Endodermal cell (in vitro differentiated cells): ENCODE measurements at regions not wholly inside any gene's neighbourhood (a gene's known extent, or its start where the extent isn't known, plus 50 kb on each side); places are given as distances from the start of the nearest gene placed in this dataset.

Experiments used
- DNase-seq: peaks from one replicate; pipeline ENCODE4 v3.0.0-alpha.2; 2017
- H3K27ac ChIP-seq: 2 replicates; pipeline ENCODE4 v1.5.1; 2013; ENCODE audit warnings: mild to moderate bottlenecking, low read depth, low read length, moderate library complexity
- H3K27me3 ChIP-seq: 2 replicates; pipeline ENCODE4 v1.6.1; 2013; ENCODE audit warnings: mild to moderate bottlenecking, low read length, moderate library complexity; ENCODE audit not compliant: insufficient read depth, control insufficient read depth, poor library complexity, severe bottlenecking
- H3K36me3 ChIP-seq: 2 replicates; pipeline ENCODE4 v1.7.0; 2013; ENCODE audit warnings: mild to moderate bottlenecking, low read length, moderate library complexity; ENCODE audit not compliant: control insufficient read depth, insufficient read depth
- H3K4me1 ChIP-seq: one replicate; pipeline ENCODE4 v1.7.0; 2013; ENCODE audit warnings: low read length; ENCODE audit not compliant: control insufficient read depth, insufficient read depth
- H3K4me3 ChIP-seq: 2 replicates; pipeline ENCODE4 v1.5.1; 2013; ENCODE audit warnings: mild to moderate bottlenecking, low read length, moderate library complexity
- H3K9ac ChIP-seq: 2 replicates; pipeline ENCODE4 v1.6.1; 2013; ENCODE audit warnings: mild to moderate bottlenecking, low read length, moderate library complexity; ENCODE audit not compliant: poor library complexity, severe bottlenecking; ENCODE audit errors: extremely low read depth
- H3K9me3 ChIP-seq: 2 replicates; pipeline ENCODE4 v1.6.1; 2013; ENCODE audit warnings: mild to moderate bottlenecking, low read length, moderate library complexity; ENCODE audit not compliant: control insufficient read depth
- H3K27ac Mint-ChIP-seq: 2 replicates; pipeline ENCODE4 v1.8.0; 2020; ENCODE audit warnings: mixed read lengths
- H3K27me3 Mint-ChIP-seq: 2 replicates; pipeline ENCODE4 v1.8.0; 2021; ENCODE audit warnings: mild to moderate bottlenecking, mixed read lengths; ENCODE audit not compliant: insufficient read depth
- H3K36me3 Mint-ChIP-seq: 2 replicates; pipeline ENCODE4 v1.8.0; 2020; ENCODE audit warnings: low read depth, mixed read lengths
- H3K4me1 Mint-ChIP-seq: 2 replicates; pipeline ENCODE4 v1.8.0; 2020; ENCODE audit warnings: mixed read lengths
- H3K4me3 Mint-ChIP-seq: 2 replicates; pipeline ENCODE4 v1.8.0; 2020; ENCODE audit warnings: mild to moderate bottlenecking, moderate library complexity, mixed read lengths
- H3K9me3 Mint-ChIP-seq: 2 replicates; pipeline ENCODE4 v1.8.0; 2020; ENCODE audit warnings: mild to moderate bottlenecking, mixed read lengths
- CTCF ChIP-seq: fragments of 200-600 bp; sonication (generic); conservative IDR thresholded peaks from 2 replicates; pipeline ENCODE4 v1.5.0; 2021; ENCODE audit warnings: antibody characterized with exemption, mild to moderate bottlenecking
- WGBS, 2 experiments: methylation state at CpG; one replicate each; pipeline versions ENCODE4 v1.1.5 to v1.1.7; 2013; ENCODE audit warnings: missing lambda C conversion rate in 2 of 2, mixed read lengths in 1 of 2; ENCODE audit not compliant: insufficient coverage in 1 of 2, insufficient read length in 1 of 2; 5-methylcytosine and 5-hydroxymethylcytosine counted together

- no peaks in the 10 kb centered on the region for H3K36me3 Mint-ChIP-seq
- 87 to 93% methylated on average over 3 to 7 of the region's 7 CpGs for WGBS, 2 experiments
- no peak for DNase-seq
- no peak overlapping the region for H3K4me3 Mint-ChIP-seq
- no peak for TF ChIP-seq CTCF
- Histone ChIP-seq H3K27me3 (no peaks in the 10 kb centered on the region), H3K4me3 (no peak overlapping the region), H3K36me3 (no peaks in the 10 kb centered on the region), H3K9me3 (peaks cover 5% of the 10 kb centered on the region), H3K4me1 (no peaks in the 10 kb centered on the region), H3K9ac (no peak overlapping the region), H3K27ac (no peak overlapping the region)
- H3K4me1 Mint-ChIP-seq, result no peaks in the 10 kb centered on the region
- H3K9me3 Mint-ChIP-seq, result peaks cover 13% of the 10 kb centered on the region
- no peaks in the 10 kb centered on the region for H3K27me3 Mint-ChIP-seq
- no peak overlapping the region for H3K27ac Mint-ChIP-seq
Observed at GRCh38 chr6:11415557-11415956, 122.0 kb upstream of the TMEM170B start.

GRCh38 chr6:11414176-11414963, 123.2 kb upstream of the TMEM170B start:
- Mint-ChIP-seq H3K9me3 (peaks cover 13% of the 10 kb centered on the region), H3K4me3 (no peak overlapping the region), H3K27ac (no peak overlapping the region), H3K27me3 (no peaks in the 10 kb centered on the region), H3K4me1 (no peaks in the 10 kb centered on the region), H3K36me3 (no peaks in the 10 kb centered on the region)
- DNase-seq, result no peak
- Histone ChIP-seq H3K4me3 (no peak overlapping the region), H3K9ac (no peak overlapping the region), H3K36me3 (no peaks in the 10 kb centered on the region), H3K4me1 (no peaks in the 10 kb centered on the region), H3K27me3 (no peaks in the 10 kb centered on the region), H3K27ac (no peak overlapping the region), H3K9me3 (peaks cover 5% of the 10 kb centered on the region)
- 93 to 100% methylated on average over 1 to 2 of the region's 2 CpGs for WGBS, 2 experiments
- TF ChIP-seq CTCF, result no peak

GRCh38 chr6:11413728-11414127, 123.8 kb upstream of the TMEM170B start:
- Histone ChIP-seq H3K27me3 (no peaks in the 10 kb centered on the region), H3K4me1 (no peaks in the 10 kb centered on the region), H3K9ac (no peak overlapping the region), H3K4me3 (no peak overlapping the region), H3K9me3 (peaks cover 5% of the 10 kb centered on the region), H3K36me3 (no peaks in the 10 kb centered on the region), H3K27ac (no peak overlapping the region)
- DNase-seq, result no peak
- no peaks in the 10 kb centered on the region for H3K27me3 Mint-ChIP-seq
- H3K4me3 Mint-ChIP-seq, result no peak overlapping the region
- H3K9me3 Mint-ChIP-seq, result peaks cover 13% of the 10 kb centered on the region
- H3K36me3 Mint-ChIP-seq, result no peaks in the 10 kb centered on the region
- no peak for TF ChIP-seq CTCF
- WGBS, 2 experiments, result 95 to 100% methylated on average over 1 of the region's 2 CpGs
- H3K4me1 Mint-ChIP-seq, result no peaks in the 10 kb centered on the region
- H3K27ac Mint-ChIP-seq, result no peak overlapping the region
